LNCAP (cell line): ENCODE measurements at regions not wholly inside any gene's neighbourhood (a gene's known extent, or its start where the extent isn't known, plus 50 kb on each side); places are given as distances from the start of the nearest gene placed in this dataset.

Experiments used
- TF ChIP-seq, protein P1 (sequence below): fragments of 450-650 bp; IDR thresholded peaks from 2 replicates; pipeline ENCODE4 v1.5.1; 2017; ENCODE audit warnings: mild to moderate bottlenecking

DNA sequence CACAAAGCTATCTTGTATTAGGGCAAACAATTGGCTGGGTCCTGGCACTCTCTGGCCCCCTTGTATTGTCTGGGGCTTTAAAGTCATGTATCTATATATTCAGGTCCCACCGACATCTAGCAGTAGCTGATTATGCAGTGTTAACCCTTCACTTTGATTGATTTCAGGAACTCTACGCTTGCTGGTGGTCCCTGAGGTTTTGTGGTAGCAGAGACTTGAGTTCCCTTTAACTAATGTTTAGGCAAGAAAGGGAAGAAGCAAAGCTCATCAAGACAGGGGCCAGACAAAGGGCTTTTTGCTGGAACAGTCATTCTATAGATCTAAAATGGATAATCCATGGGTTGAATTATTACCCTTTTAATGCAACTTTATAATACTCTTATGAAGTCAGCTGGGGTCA, 95.3 kb upstream of the EPB41L3 start:
- TF ChIP-seq, protein P1, sequence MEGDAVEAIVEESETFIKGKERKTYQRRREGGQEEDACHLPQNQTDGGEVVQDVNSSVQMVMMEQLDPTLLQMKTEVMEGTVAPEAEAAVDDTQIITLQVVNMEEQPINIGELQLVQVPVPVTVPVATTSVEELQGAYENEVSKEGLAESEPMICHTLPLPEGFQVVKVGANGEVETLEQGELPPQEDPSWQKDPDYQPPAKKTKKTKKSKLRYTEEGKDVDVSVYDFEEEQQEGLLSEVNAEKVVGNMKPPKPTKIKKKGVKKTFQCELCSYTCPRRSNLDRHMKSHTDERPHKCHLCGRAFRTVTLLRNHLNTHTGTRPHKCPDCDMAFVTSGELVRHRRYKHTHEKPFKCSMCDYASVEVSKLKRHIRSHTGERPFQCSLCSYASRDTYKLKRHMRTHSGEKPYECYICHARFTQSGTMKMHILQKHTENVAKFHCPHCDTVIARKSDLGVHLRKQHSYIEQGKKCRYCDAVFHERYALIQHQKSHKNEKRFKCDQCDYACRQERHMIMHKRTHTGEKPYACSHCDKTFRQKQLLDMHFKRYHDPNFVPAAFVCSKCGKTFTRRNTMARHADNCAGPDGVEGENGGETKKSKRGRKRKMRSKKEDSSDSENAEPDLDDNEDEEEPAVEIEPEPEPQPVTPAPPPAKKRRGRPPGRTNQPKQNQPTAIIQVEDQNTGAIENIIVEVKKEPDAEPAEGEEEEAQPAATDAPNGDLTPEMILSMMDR, result no peak

DNA sequence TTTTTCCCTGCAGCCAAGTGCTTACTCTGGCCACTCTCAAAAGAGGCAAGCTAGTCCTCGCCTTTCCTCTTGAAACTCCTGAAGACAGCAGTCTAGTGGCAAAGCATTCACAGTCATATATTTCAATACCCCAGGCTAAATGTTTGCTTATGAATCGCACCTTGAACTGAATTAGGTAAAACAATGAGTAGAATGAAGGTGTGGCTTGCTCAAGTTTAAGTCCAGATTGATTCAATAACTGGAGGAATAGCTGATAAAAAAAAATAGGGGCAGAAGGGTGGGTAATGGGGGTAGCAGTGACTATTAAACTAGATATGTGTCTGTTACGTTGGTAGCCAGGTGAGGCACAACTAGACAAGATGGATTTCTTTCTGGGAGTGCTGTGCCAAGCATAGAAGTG, 88.2 kb upstream of the EPB41L3 start:
- TF ChIP-seq, protein P1, result no peak

DNA sequence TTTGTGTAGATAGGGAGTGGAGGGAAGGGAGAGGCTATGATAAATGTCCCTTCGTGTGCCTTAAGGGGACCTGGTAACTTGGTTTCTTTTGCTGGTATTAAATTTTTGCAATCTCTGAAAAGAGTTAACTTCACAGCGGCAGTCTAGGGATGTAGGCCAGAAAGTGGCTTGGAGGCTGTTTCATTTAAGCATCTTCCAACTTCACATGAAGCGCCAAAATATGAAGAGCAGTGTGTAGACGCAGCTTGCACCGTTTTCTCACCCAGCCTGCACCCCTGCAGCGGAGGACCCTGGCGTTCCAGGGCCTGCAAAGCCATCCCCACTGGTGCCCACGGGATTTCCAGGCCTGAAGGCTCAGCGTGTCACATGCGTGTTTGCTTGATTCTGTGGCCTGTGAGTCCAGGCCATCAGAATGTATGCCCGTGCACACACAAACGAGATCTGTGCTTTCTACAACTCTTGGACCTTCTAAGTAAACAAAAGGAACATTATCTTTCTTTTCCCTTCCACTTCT, 87.2 kb upstream of the EPB41L3 start:
- TF ChIP-seq, protein P1, result no peak

DNA sequence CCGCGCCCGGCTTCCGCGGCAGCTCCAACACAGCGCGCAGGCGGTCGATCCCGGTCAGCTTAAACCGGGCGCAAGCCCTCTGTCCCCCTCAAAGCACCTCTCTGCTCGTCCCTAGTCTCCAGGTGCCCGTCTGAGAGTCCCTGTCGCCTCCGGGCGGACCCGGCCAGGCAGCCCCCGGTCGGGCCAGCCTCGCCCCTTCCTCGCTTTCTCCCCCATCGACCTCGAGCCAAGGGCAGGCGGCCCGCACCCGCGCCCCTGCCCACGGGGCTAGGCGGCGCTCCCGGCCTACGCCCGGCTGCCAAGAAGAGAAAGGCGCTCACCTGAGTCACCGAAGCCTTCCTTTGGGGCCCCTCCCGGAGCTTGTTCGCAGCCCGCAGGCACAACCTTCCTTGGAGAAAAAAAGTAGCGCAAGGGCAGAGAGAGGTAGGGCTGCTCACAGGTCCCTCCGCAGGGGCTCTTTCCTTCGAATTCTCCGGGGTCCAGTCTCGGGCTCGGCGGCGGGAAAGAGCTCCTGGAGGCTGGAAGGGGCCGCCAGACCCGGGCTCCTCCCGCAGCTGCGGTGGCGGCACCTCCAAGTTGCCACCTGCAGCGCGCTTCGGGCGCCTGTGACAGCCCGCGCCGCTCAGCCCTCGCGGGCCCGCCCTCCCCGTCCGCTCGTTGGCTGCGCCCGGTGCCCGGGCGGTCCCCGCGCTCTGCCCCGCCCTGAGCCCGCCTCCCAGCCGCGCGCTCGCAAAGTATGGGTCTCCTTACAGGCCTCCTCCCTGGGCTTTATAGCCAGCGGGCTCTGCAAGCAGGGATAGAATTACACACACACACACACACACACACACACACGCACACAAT, 86.5 kb upstream of the EPB41L3 start:
- TF ChIP-seq, protein P1, result no peak

DNA sequence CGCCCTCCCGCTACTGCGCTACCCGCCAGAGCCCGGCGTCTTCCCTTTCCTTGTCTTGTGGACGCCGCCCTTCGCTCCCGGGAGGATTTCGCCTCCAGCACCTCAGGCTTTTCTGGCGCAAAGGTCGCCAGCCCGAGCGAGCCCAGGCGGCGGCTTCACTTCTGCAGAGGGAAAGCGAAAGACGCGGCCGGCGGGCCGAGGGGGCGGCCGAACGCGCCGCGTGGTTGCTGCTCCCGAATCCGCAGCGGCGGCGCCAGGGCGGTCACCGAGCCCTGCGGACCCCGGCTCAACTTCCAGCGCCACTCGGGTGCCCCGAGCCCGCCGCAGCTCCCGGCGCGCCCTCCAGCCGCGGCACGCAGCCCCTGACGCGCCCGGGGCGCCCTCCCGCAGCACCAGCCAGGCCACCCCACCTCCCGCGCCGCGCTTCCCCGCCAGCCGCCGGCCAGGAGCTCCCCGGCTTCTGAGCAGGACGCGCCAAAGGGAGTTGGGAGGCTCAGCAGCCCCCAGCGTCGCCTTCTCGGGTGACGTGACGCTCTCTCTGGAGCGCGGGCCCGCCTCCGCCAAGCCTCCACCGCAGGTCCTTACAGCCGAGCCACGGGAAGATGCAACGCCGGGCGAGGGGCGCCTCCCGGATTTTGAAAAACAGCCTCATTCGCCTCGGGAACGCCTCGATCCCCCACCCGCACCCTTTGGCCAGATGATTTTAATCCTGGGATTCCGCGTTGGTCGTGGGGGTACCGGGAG, 84.9 kb upstream of the EPB41L3 start:
- TF ChIP-seq, protein P1, result no peak

DNA sequence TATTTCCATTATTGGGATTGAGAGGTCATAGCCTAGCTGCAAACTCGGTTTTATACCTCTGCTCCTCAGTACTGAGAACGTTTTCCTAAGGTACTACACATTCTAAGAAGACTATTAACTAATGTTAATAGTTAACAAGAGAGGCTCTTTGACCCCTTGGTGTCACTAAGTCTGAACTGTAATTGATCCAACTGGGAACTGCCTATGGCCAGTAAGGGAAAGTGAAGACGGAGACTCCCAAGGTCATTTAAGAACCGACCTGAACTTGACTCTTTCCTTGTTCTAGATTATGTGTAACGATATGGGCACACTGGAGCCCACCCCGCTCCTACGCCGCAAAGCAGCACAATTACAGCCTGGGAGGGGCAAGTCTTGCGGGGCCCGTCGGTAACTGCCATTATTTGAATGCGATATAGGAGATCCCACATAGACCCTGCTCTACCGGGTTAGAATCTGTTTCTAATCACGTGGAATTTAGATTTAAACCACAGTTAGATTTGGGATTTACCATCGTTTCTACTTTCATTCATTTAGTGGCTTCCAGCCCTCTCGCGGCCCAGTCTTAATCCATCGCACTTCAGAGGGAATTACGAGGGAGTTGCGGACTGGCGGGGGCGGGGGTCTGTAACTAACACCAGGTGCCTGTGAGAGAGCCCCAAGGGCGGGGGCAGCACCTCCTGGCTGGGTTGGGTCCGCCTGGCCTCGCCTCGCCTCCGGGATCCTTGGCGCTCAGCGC, 84.1 kb upstream of the EPB41L3 start:
- TF ChIP-seq, protein P1, result no peak

DNA sequence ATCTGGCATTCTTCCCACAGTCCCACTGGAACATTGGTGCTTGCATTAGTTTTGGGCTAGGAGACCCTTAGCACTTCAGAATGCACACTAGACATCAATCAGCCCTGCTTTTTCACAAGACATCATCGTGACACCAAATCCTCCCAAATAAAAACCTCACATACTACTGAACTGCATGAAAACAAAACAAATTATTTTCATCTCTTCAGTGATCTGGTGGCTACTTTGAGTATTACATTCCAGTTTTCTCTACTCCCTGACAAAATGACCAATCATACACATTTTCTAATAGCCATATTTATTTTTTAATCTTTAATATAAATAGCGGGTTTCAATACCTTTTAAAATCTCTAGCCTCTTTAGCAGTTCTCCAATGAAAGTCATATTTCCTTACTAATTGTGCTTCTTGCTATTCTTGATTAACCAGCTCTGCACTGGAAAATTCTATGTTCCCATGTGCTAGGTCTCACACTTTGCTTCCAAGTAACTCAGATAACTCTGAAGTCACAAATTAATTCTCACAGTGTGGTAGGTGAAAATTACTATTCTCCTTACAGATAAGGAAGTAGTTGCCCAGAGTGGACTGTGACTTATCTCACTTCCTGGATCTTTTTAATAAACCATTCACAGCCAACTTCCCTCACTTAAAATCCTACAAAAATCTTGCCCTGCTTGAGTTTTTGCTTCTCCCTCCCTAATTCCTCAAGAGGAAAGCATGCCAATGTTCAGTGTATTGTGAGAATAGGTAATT, 82.5 kb upstream of the EPB41L3 start:
- TF ChIP-seq, protein P1, result no peak
